Transverse colon (tissue), 4 donors: ENCODE measurements at regions not wholly inside any gene's neighbourhood (a gene's known extent, or its start where the extent isn't known, plus 50 kb on each side); places are given as distances from the start of the nearest gene placed in this dataset.

Source experiments
- CTCF ChIP-seq, 5 experiments: fragments of 200-600 bp in 3 of 5; fragments of 450-650 bp in 2 of 5; sonication (generic) in 3 of 5; IDR thresholded peaks; 1 replicate in 2 of 5; 2 replicates in 3 of 5; pipeline ENCODE4 v1.5.1; 2016 to 2017; ENCODE audit warnings: antibody characterized with exemption in 5 of 5, inconsistent platforms in 3 of 5, mild to moderate bottlenecking in 2 of 5, moderate library complexity in 1 of 5
- EP300 ChIP-seq: sonication (generic); formaldehyde crosslinking; IDR thresholded peaks from one replicate; pipeline ENCODE4 v1.6.1; 2017; ENCODE audit warnings: antibody characterized with exemption, low read depth
- POLR2A ChIP-seq: fragments of 450-650 bp; IDR thresholded peaks from one replicate; pipeline ENCODE4 v1.6.1; 2016; ENCODE audit warnings: antibody characterized with exemption, mild to moderate bottlenecking, moderate library complexity
- POLR2AphosphoS5 ChIP-seq, 3 donors: sonication (generic); formaldehyde crosslinking; IDR thresholded peaks; one replicate each; pipeline ENCODE4 v1.6.1; 2016; ENCODE audit warnings: antibody characterized with exemption in 3 of 3

- TF ChIP-seq CTCF (IDR thresholded peaks at IDR 0.05) (no peak), POLR2AphosphoS5 (IDR thresholded peaks at IDR 0.05) (no peak), POLR2A (no peak), EP300 (no peak)
These were observed 83.8 kb upstream of the FOXQ1 start for GRCh38 chr6:1227935-1228753.
